Endometrium (tissue), 2 donors: ENCODE measurements at regions not wholly inside any gene's neighbourhood (a gene's known extent, or its start where the extent isn't known, plus 50 kb on each side); places are given as distances from the start of the nearest gene placed in this dataset.

Experiments
- FAIRE-seq: peaks from 2 replicates; lab custom pipeline; 2012; peaks lifted over from hg19 to GRCh38; lab: Jason Lieb, UNC
- donor health status: control.
- donor health status: control.

DNA sequence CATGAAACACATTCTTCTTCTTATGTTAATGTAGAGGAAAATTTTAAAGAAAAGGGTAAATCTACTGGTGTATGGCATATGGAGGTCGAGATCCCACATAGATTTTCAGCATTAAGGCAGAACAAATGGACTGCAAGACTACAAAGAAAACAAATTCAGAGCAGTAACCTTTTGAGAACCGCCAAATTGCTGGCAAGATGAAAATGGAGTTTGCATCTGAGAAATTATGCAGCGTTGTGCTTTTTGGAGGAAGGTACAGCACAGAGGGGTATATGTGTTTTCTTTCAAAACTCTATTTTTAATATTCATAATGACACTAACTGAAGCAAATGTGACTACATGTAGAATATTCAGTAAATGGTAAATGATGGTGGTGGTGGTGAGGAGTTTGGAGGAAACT is 59.0 kb upstream of the PARD3B start:
- FAIRE-seq = no peak

DNA sequence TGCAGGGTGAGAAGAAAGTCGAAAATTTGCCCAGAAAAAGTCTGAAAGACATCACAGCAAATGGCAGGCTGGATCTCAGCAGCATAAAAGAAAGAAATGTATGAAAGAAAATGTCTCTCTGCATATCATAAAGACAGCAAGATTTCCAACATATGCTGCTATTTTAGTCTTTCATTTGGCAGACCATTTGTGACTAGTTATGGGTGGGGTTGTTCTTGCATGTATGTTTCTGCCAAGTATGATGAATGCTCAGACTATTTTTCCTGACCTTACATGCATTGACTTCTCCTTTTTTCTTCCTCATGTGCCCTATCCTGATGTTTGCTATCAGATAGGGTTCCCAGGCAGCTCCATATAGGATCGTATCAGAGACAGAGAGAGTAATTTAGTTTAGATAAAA is 58.5 kb upstream of the PARD3B start:
- FAIRE-seq = no peak

DNA sequence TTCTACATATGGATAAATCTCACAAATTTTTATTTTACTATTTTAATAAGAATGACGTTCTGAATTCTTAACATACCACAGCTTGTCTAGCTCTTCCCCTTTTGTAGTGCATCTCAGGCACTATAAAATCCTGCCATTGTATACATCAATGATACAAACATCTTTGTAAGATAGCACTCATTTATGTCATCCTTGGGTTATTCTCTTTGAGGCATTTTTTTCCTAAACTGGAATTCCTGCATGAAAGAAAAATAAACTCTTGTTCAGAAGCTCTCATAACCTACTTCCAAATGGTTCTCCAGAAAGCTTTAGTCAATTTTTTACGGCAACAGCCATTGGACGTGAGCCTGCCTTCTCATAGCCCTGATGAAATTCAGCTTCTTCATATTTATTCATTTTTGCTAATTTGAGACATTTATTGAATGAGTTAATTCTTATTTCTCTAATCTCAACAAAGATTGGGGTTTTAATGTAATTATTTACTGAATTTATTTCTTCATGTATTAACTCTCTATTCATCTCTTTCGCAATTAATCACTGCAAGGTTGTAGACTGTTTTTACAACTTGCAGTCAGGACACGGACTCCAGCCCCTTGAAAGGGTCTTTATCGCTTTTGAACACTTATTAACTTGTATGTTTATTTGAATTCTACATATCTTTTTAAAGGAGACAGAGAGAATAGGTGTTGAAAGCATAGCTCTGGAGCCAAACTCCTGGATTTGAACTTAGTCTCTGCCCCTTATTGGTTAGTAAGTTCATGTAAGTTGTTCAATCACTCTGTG is 57.6 kb upstream of the PARD3B start:
- FAIRE-seq = no peak

DNA sequence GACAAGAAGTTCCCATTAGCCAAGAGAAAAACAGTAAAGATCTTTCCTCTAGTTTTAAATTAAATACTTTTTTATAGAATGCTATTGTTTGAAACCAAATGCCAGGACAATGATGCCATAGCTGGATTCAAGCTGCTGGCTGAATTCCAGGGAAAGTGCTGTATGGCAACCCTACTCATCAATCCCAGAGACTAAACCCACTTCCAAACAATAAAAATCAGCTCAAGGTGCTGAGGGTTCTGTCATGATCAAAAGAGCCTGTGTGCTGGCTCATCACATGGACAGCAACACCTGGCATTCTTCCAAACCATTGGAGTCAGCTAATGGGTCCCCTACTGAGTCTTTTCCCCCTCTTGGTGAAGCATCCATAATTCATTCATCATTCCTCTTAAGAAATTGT is 53.7 kb upstream of the PARD3B start:
- FAIRE-seq = no peak

DNA sequence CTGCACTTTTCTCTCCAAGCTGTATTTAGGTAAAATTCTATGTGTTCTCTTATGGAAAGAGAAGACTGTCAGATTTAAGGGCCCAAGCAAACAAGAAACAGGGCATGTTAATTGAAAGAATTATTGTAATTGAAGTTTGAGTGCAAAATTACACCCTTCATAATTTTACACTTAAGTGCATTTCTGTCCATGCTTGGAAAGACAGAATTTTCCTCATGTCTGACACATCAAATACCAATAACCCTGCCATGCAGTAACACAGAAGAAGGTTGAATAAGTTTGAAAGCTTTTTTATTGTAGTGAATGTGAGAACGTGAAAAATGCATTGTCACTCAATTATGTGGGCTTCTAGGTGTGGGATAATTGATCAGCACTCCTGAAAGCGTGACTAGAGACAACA is 52.9 kb upstream of the PARD3B start:
- FAIRE-seq = no peak

DNA sequence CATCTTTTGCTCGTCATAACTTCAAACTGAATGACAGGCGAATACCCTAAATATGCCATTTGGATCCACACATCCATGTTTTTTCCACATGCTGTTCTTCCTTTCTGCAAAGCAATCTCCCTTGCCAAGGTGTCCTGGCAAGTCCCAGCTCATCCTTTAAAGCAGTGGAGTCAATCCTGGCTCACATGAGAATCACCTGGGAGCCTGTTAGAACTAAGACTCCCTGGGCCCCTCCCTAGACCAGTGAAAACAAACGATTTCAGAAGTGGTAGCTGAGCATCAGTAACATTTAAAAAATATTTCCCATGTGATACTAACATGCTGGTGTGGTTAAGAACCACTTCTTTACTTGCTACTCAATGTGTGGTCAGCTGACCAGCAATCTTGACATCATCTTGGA is 50.6 kb upstream of the PARD3B start:
- no peak for FAIRE-seq

DNA sequence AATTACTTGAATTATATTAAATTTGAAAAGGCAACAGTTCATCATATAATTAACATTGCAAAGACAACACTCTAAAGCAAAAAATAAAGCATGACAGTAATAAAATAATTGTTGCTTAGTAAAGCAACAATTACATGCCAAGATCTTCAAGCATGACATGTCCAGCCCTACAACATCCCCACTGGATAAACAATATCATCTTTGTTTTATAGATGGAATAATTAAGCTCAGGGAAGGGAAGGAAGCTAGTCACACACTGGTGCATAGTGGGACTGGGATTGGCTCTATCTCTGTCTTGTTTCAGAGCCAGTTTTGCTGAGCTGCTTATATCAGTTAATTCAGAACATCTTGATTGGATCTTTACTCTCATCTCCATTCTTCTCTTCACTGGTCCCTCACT is 49.9 kb upstream of the PARD3B start:
- FAIRE-seq = no peak
